ENCODE measurements at regions not wholly inside any gene's neighbourhood (a gene's known extent, or its start where the extent isn't known, plus 50 kb on each side); places are given as distances from the start of the nearest gene placed in this dataset.
A peak's percentile ranks its signal among the peaks of the same experiment; 100 is the strongest.

DNA sequence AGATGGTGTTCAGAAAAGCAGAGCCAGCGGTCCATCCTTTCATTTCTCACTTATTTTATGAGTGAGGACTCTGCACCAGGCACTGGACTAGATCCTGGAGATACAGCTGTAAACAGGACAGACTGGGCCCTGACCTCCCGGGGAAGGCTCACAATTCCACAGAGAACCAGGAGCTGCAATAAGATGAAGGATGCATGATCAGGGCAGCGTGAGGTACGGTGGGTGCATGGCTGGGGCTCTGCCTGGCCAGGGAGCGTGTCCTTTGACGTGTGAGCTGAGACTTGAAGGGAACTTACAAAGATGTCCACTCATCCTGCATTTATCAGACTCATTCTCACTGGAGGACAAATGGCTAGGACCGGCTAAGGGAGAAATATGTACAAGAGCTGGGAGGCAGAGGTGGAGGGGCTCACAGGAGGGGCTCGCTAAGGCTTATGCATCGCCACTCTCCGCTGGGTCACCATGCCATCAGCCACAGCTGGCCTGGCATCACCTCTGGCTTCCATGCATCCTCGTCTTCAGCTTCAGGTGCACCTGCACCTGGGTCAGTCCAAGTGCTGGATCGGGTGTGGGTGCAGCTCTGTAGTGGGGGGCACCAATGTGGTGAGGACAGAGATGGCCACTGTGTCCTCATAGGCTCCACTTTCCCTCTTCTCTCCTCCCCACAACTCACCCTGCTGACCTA, 213.9 kb downstream of the TOMM20 start:
- H3K36me3 ChIP-seq (replicated peaks in 1 of 2; ENCODE audit: control insufficient read depth in 1 of 2, insufficient read depth in 2 of 2, low read length in 2 of 2) = no peaks in the 10 kb centered on the region
- no peak for TF ChIP-seq CTCF (IDR thresholded peaks at IDR 0.05)
- H3K9me3 Mint-ChIP-seq = peaks cover 0 to 2% (median 0%) of the 10 kb centered on the region in 7 donors
- WGBS (ENCODE audit: insufficient coverage) = 95% methylated on average over 7 of the region's 12 CpGs
- peaks cover 0 to 5% (median 0%) of the 10 kb centered on the region in 3 donors for H3K27me3 Mint-ChIP-seq (ENCODE audit: low read depth in 3 of 3)
- H3K27ac Mint-ChIP-seq = peak overlapping the region in 3 of 7 donors; percentile 5 to 70 (median 19)
- no peak overlapping the region for H2AFZ ChIP-seq (ENCODE audit: insufficient read depth, low read depth, low read length, poor library complexity, severe bottlenecking)
- no peaks in the 10 kb centered on the region for H3K79me2 ChIP-seq (ENCODE audit: insufficient read depth, low read length)
- no peak overlapping the region for H3K27ac ChIP-seq (ENCODE audit: low read depth in 1 of 2, low read length in 2 of 2)
- H3K9ac ChIP-seq (ENCODE audit: insufficient read depth, low read length, poor library complexity, severe bottlenecking) = no peak overlapping the region
- intact Hi-C loops (cut with micrococcal nuclease) = loop anchor here in 1 of 2 donors (5.0 kb wide), 1 partner anchor 32 kb away; no protein-coding TSS in a partner anchor
- H4K20me1 ChIP-seq (ENCODE audit: insufficient read depth, low read length) = no peaks in the 10 kb centered on the region
- H3K9me3 ChIP-seq (replicated peaks in 1 of 2; ENCODE audit: control insufficient read depth in 1 of 2, insufficient read depth in 1 of 2, low read length in 2 of 2) = no peaks in the 10 kb centered on the region
- no peak overlapping the region for H3K4me3 ChIP-seq (replicated peaks in 1 of 3; ENCODE audit: low read depth in 2 of 3, low read length in 3 of 3)
- no peak overlapping the region for H3K4me3 Mint-ChIP-seq
- H3K4me1 Mint-ChIP-seq = peaks cover 61% of the 10 kb centered on the region
- H3K27me3 ChIP-seq (ENCODE audit: control insufficient read depth in 2 of 2, insufficient read depth in 2 of 2, low read length in 2 of 2) = no peaks in the 10 kb centered on the region
- no peak overlapping the region for H3K4me2 ChIP-seq (replicated peaks; ENCODE audit: extremely low read depth, low read length, poor library complexity, severe bottlenecking)
- no peak for DNase-seq
- H3K4me1 ChIP-seq (ENCODE audit: control insufficient read depth in 1 of 2, insufficient read depth in 2 of 2, low read length in 2 of 2) = peaks cover 40 to 66% of the 10 kb centered on the region in 2 donors
- H3K36me3 Mint-ChIP-seq = peaks cover 0 to 3% of the 10 kb centered on the region in 2 donors

DNA sequence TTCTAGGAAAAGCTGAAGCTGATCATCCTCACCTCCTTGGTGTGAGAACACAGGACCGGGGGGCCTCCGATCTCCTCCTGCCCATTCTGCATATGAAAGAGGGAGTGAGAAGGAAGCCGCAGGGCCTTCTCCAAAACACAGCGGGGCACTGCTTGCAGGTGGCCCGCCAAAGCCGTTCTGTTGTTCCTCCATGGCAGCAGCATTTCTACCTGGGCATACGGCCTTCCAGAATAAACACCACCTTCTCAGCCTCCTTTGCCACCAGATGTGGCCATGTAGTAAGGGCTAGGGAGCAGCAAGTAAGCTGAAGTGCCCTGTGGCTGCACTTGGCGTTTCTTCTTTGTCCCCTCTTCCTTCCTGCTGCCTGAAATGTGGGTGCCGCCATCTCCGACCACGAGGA, 214.9 kb downstream of the TOMM20 start:
- Histone ChIP-seq H3K9me3 (replicated peaks in 1 of 2; ENCODE audit: control insufficient read depth in 1 of 2, insufficient read depth in 1 of 2, low read length in 2 of 2) (no peaks in the 10 kb centered on the region), H3K27me3 (ENCODE audit: control insufficient read depth in 2 of 2, insufficient read depth in 2 of 2, low read length in 2 of 2) (no peaks in the 10 kb centered on the region), H2AFZ (ENCODE audit: insufficient read depth, low read depth, low read length, poor library complexity, severe bottlenecking) (no peak overlapping the region), H3K4me3 (replicated peaks in 1 of 3; ENCODE audit: low read depth in 2 of 3, low read length in 3 of 3) (no peak overlapping the region), H4K20me1 (ENCODE audit: insufficient read depth, low read length) (no peaks in the 10 kb centered on the region), H3K4me2 (replicated peaks; ENCODE audit: extremely low read depth, low read length, poor library complexity, severe bottlenecking) (no peak overlapping the region), H3K4me1 (ENCODE audit: control insufficient read depth in 1 of 2, insufficient read depth in 2 of 2, low read length in 2 of 2) (peaks cover 31 to 56% of the 10 kb centered on the region in 2 donors), H3K36me3 (replicated peaks in 1 of 2; ENCODE audit: control insufficient read depth in 1 of 2, insufficient read depth in 2 of 2, low read length in 2 of 2) (no peaks in the 10 kb centered on the region), H3K9ac (ENCODE audit: insufficient read depth, low read length, poor library complexity, severe bottlenecking) (no peak overlapping the region), H3K79me2 (ENCODE audit: insufficient read depth, low read length) (no peaks in the 10 kb centered on the region), H3K27ac (ENCODE audit: low read depth in 1 of 2, low read length in 2 of 2) (no peak overlapping the region)
- intact Hi-C loops (cut with micrococcal nuclease) = no loop called here
- peaks cover 0 to 3% (median 2%) of the 10 kb centered on the region in 3 donors for H3K27me3 Mint-ChIP-seq (ENCODE audit: low read depth in 3 of 3)
- H3K4me1 Mint-ChIP-seq = peaks cover 51% of the 10 kb centered on the region
- peaks cover 0 to 3% (median 0%) of the 10 kb centered on the region in 7 donors for H3K9me3 Mint-ChIP-seq
- H3K4me3 Mint-ChIP-seq = no peak overlapping the region
- WGBS (ENCODE audit: insufficient coverage) = 50% methylated on average over 1 of the region's 11 CpGs
- no peak for DNase-seq
- TF ChIP-seq CTCF (IDR thresholded peaks at IDR 0.05) = no peak
- H3K36me3 Mint-ChIP-seq = peaks cover 0 to under 1% of the 10 kb centered on the region in 2 donors
- no peak overlapping the region for H3K27ac Mint-ChIP-seq

All from CD14-positive monocyte (primary cell).